ENCODE measurements at regions not wholly inside any gene's neighbourhood (a gene's known extent, or its start where the extent isn't known, plus 50 kb on each side); places are given as distances from the start of the nearest gene placed in this dataset.

GRCh38 chr4:28227764-28228163, 1367.1 kb downstream of the STIM2 start:
- H3K9ac ChIP-seq (ENCODE audit: low read length in 5 of 5) = no peak overlapping the region
- H3K4me1 ChIP-seq (ENCODE audit: control insufficient read depth in 5 of 5, insufficient read depth in 5 of 5, low read length in 5 of 5) = no peaks in the 10 kb centered on the region
- no peaks in the 10 kb centered on the region for H3K9me3 ChIP-seq (ENCODE audit: control insufficient read depth in 5 of 5, low read length in 5 of 5)
- H3K4me3 ChIP-seq (ENCODE audit: low read depth in 1 of 5, low read length in 5 of 5) = no peak overlapping the region
- no peaks in the 10 kb centered on the region for H3K36me3 ChIP-seq (ENCODE audit: control insufficient read depth in 5 of 5, insufficient read depth in 5 of 5, low read length in 5 of 5)
- no peak overlapping the region for H3K27ac ChIP-seq (ENCODE audit: low read depth, low read length)
- no peaks in the 10 kb centered on the region for H3K27me3 ChIP-seq (ENCODE audit: control insufficient read depth in 5 of 5, insufficient read depth in 4 of 5, low read length in 5 of 5)

GRCh38 chr4:28228561-28229491, 1368.2 kb downstream of the STIM2 start:
- Histone ChIP-seq H3K9me3 (ENCODE audit: control insufficient read depth in 5 of 5, low read length in 5 of 5) (no peaks in the 10 kb centered on the region), H3K4me3 (ENCODE audit: low read depth in 1 of 5, low read length in 5 of 5) (no peak overlapping the region), H3K27me3 (ENCODE audit: control insufficient read depth in 5 of 5, insufficient read depth in 4 of 5, low read length in 5 of 5) (no peaks in the 10 kb centered on the region), H3K27ac (ENCODE audit: low read depth, low read length) (no peak overlapping the region), H3K4me1 (ENCODE audit: control insufficient read depth in 5 of 5, insufficient read depth in 5 of 5, low read length in 5 of 5) (no peaks in the 10 kb centered on the region), H3K9ac (ENCODE audit: low read length in 5 of 5) (no peak overlapping the region), H3K36me3 (ENCODE audit: control insufficient read depth in 5 of 5, insufficient read depth in 5 of 5, low read length in 5 of 5) (no peaks in the 10 kb centered on the region)

- Histone ChIP-seq H3K36me3 (ENCODE audit: control insufficient read depth in 5 of 5, insufficient read depth in 5 of 5, low read length in 5 of 5) (no peaks in the 10 kb centered on the region), H3K4me1 (ENCODE audit: control insufficient read depth in 5 of 5, insufficient read depth in 5 of 5, low read length in 5 of 5) (no peaks in the 10 kb centered on the region), H3K27ac (ENCODE audit: low read depth, low read length) (no peak overlapping the region), H3K27me3 (ENCODE audit: control insufficient read depth in 5 of 5, insufficient read depth in 4 of 5, low read length in 5 of 5) (no peaks in the 10 kb centered on the region), H3K4me3 (ENCODE audit: low read depth in 1 of 5, low read length in 5 of 5) (no peak overlapping the region), H3K9ac (ENCODE audit: low read length in 5 of 5) (no peak overlapping the region), H3K9me3 (ENCODE audit: control insufficient read depth in 5 of 5, low read length in 5 of 5) (no peaks in the 10 kb centered on the region)
Observed at GRCh38 chr4:28232376-28232775, 1371.7 kb downstream of the STIM2 start.

- Histone ChIP-seq H3K9me3 (ENCODE audit: control insufficient read depth in 5 of 5, low read length in 5 of 5) (no peaks in the 10 kb centered on the region), H3K27ac (ENCODE audit: low read depth, low read length) (no peak overlapping the region), H3K4me3 (ENCODE audit: low read depth in 1 of 5, low read length in 5 of 5) (no peak overlapping the region), H3K27me3 (ENCODE audit: control insufficient read depth in 5 of 5, insufficient read depth in 4 of 5, low read length in 5 of 5) (no peaks in the 10 kb centered on the region), H3K36me3 (ENCODE audit: control insufficient read depth in 5 of 5, insufficient read depth in 5 of 5, low read length in 5 of 5) (no peaks in the 10 kb centered on the region), H3K9ac (ENCODE audit: low read length in 5 of 5) (no peak overlapping the region), H3K4me1 (ENCODE audit: control insufficient read depth in 5 of 5, insufficient read depth in 5 of 5, low read length in 5 of 5) (no peaks in the 10 kb centered on the region)
Observed at GRCh38 chr4:28232951-28233350, 1372.3 kb downstream of the STIM2 start.

- no peak overlapping the region for H3K4me3 ChIP-seq (ENCODE audit: low read depth in 1 of 5, low read length in 5 of 5)
- H3K27me3 ChIP-seq (ENCODE audit: control insufficient read depth in 5 of 5, insufficient read depth in 4 of 5, low read length in 5 of 5) = no peaks in the 10 kb centered on the region
- H3K9ac ChIP-seq (ENCODE audit: low read length in 5 of 5) = no peak overlapping the region
- no peaks in the 10 kb centered on the region for H3K4me1 ChIP-seq (ENCODE audit: control insufficient read depth in 5 of 5, insufficient read depth in 5 of 5, low read length in 5 of 5)
- H3K9me3 ChIP-seq (ENCODE audit: control insufficient read depth in 5 of 5, low read length in 5 of 5) = no peaks in the 10 kb centered on the region
- H3K27ac ChIP-seq (ENCODE audit: low read depth, low read length) = no peak overlapping the region
- H3K36me3 ChIP-seq (ENCODE audit: control insufficient read depth in 5 of 5, insufficient read depth in 5 of 5, low read length in 5 of 5) = no peaks in the 10 kb centered on the region
Observed at GRCh38 chr4:28233724-28234123, 1373.1 kb downstream of the STIM2 start.

GRCh38 chr4:28238876-28239275, 1378.2 kb downstream of the STIM2 start:
- no peaks in the 10 kb centered on the region for H3K27me3 ChIP-seq (ENCODE audit: control insufficient read depth in 5 of 5, insufficient read depth in 4 of 5, low read length in 5 of 5)
- H3K4me1 ChIP-seq (ENCODE audit: control insufficient read depth in 5 of 5, insufficient read depth in 5 of 5, low read length in 5 of 5) = no peaks in the 10 kb centered on the region
- no peak overlapping the region for H3K4me3 ChIP-seq (ENCODE audit: low read depth in 1 of 5, low read length in 5 of 5)
- no peak overlapping the region for H3K27ac ChIP-seq (ENCODE audit: low read depth, low read length)
- H3K9me3 ChIP-seq (ENCODE audit: control insufficient read depth in 5 of 5, low read length in 5 of 5) = no peaks in the 10 kb centered on the region
- no peaks in the 10 kb centered on the region for H3K36me3 ChIP-seq (ENCODE audit: control insufficient read depth in 5 of 5, insufficient read depth in 5 of 5, low read length in 5 of 5)
- H3K9ac ChIP-seq (ENCODE audit: low read length in 5 of 5) = no peak overlapping the region

- Histone ChIP-seq H3K4me1 (ENCODE audit: control insufficient read depth in 5 of 5, insufficient read depth in 5 of 5, low read length in 5 of 5) (no peaks in the 10 kb centered on the region), H3K9me3 (ENCODE audit: control insufficient read depth in 5 of 5, low read length in 5 of 5) (no peaks in the 10 kb centered on the region), H3K36me3 (ENCODE audit: control insufficient read depth in 5 of 5, insufficient read depth in 5 of 5, low read length in 5 of 5) (no peaks in the 10 kb centered on the region), H3K27ac (ENCODE audit: low read depth, low read length) (no peak overlapping the region), H3K27me3 (ENCODE audit: control insufficient read depth in 5 of 5, insufficient read depth in 4 of 5, low read length in 5 of 5) (no peaks in the 10 kb centered on the region), H3K4me3 (ENCODE audit: low read depth in 1 of 5, low read length in 5 of 5) (no peak overlapping the region), H3K9ac (ENCODE audit: low read length in 5 of 5) (no peak overlapping the region)
Observed at GRCh38 chr4:28241021-28241420, 1380.4 kb downstream of the STIM2 start.

GRCh38 chr4:28247805-28248204, 1387.2 kb downstream of the STIM2 start:
- Histone ChIP-seq H3K27ac (ENCODE audit: low read depth, low read length) (no peak overlapping the region), H3K9ac (ENCODE audit: low read length in 5 of 5) (no peak overlapping the region), H3K4me3 (ENCODE audit: low read depth in 1 of 5, low read length in 5 of 5) (no peak overlapping the region), H3K36me3 (ENCODE audit: control insufficient read depth in 5 of 5, insufficient read depth in 5 of 5, low read length in 5 of 5) (no peaks in the 10 kb centered on the region), H3K27me3 (ENCODE audit: control insufficient read depth in 5 of 5, insufficient read depth in 4 of 5, low read length in 5 of 5) (no peaks in the 10 kb centered on the region), H3K4me1 (ENCODE audit: control insufficient read depth in 5 of 5, insufficient read depth in 5 of 5, low read length in 5 of 5) (no peaks in the 10 kb centered on the region), H3K9me3 (ENCODE audit: control insufficient read depth in 5 of 5, low read length in 5 of 5) (no peaks in the 10 kb centered on the region)

GRCh38 chr4:28248269-28248668, 1387.6 kb downstream of the STIM2 start:
- Histone ChIP-seq H3K36me3 (ENCODE audit: control insufficient read depth in 5 of 5, insufficient read depth in 5 of 5, low read length in 5 of 5) (no peaks in the 10 kb centered on the region), H3K4me1 (ENCODE audit: control insufficient read depth in 5 of 5, insufficient read depth in 5 of 5, low read length in 5 of 5) (no peaks in the 10 kb centered on the region), H3K4me3 (ENCODE audit: low read depth in 1 of 5, low read length in 5 of 5) (no peak overlapping the region), H3K9me3 (ENCODE audit: control insufficient read depth in 5 of 5, low read length in 5 of 5) (no peaks in the 10 kb centered on the region), H3K27ac (ENCODE audit: low read depth, low read length) (no peak overlapping the region), H3K9ac (ENCODE audit: low read length in 5 of 5) (no peak overlapping the region), H3K27me3 (ENCODE audit: control insufficient read depth in 5 of 5, insufficient read depth in 4 of 5, low read length in 5 of 5) (no peaks in the 10 kb centered on the region)

- Histone ChIP-seq H3K27me3 (ENCODE audit: control insufficient read depth in 5 of 5, insufficient read depth in 4 of 5, low read length in 5 of 5) (no peaks in the 10 kb centered on the region), H3K36me3 (ENCODE audit: control insufficient read depth in 5 of 5, insufficient read depth in 5 of 5, low read length in 5 of 5) (no peaks in the 10 kb centered on the region), H3K27ac (ENCODE audit: low read depth, low read length) (no peak overlapping the region), H3K9me3 (ENCODE audit: control insufficient read depth in 5 of 5, low read length in 5 of 5) (no peaks in the 10 kb centered on the region), H3K4me1 (ENCODE audit: control insufficient read depth in 5 of 5, insufficient read depth in 5 of 5, low read length in 5 of 5) (no peaks in the 10 kb centered on the region), H3K4me3 (ENCODE audit: low read depth in 1 of 5, low read length in 5 of 5) (no peak overlapping the region), H3K9ac (ENCODE audit: low read length in 5 of 5) (no peak overlapping the region)
Observed at GRCh38 chr4:28250646-28251045, 1390.0 kb downstream of the STIM2 start.
